Posterior vena cava (tissue), 2 donors: ENCODE measurements at regions not wholly inside any gene's neighbourhood (a gene's known extent, or its start where the extent isn't known, plus 50 kb on each side); places are given as distances from the start of the nearest gene placed in this dataset.
"Not testable (repeated sequence)": the region's sequence is repeated elsewhere in the genome, so short reads cannot be mapped to it uniquely, and the experiment has no call there.

Experiments
- DNase-seq: peaks from one replicate; pipeline ENCODE4 v3.0.0-alpha.2; 2020; ENCODE audit warnings: low spot score
- intact Hi-C, 2 donors: fragments of 100-400 bp; cut with DNase I; formaldehyde crosslinking; loops; one replicate each; pipeline versions ENCODE4 v1.14.1 to v1.14.2; 2022 to 2023
- donor health status: DM: yes; HTN: yes; CAD: no.
- donor health status: DM: yes; HTN: yes; CAD: no.

DNA sequence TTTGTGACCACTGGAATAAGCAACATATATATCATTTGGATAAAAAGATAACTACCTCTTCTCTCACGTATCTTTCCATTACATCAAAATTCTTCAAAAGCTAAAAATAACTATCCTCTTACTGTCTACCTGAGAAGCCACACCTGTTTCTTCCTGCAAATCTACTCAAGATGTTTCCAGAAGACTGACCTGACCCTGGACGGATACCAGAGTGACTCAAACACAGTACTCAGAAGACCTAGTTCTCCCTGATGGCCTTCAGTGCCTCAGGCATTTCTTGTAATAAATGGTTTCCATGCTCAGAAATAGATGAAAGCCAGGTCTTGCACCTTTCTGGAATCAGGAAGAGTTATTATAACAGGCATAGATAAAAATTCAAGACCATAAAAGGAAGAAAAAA is 245.9 kb upstream of the PIK3R1 start:
- no peak for DNase-seq
- intact Hi-C loops, result no loop called here

DNA sequence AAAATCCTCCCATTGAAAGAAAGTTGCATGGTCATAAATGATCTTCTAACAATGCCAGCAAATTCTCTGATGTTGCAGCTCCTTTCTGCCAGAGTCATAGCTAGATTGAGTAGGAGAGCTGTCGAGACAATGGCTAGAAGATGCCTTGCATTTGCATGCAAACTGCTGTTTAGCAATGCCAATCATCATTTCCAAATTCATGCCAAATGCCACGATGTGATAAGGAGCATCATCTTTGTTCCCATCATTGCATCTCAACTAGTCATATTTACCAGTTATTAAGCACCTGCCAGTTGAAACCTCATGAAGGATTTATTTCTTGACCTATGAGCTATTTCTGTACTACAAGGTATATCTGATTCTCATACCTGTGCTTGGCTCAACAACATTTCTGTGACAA is 246.4 kb upstream of the PIK3R1 start:
- intact Hi-C loops, result no loop called here
- no peak for DNase-seq

GRCh38 chr5:67966712-67967111 is 248.8 kb upstream of the PIK3R1 start:
- intact Hi-C loops, result no loop called here
- no peak for DNase-seq

DNA sequence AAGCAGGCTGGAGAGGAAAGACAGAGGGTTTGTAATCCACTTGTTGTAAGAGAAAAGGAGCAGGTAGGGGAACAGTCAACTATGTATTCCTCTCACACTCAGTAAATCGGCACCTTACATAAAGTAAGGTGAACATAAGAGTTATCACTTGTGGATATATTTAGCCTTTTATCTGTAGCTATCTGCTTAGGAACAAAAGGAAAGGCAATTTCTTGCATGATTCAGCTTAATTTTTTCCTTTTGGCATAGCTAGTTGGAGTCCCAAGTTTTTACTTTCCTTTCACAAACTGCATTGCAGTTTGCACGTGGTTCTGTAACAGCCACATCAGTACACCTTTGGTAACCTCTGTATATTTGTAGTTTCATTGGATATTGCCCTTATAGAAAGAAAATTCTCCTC is 250.9 kb upstream of the PIK3R1 start:
- DNase-seq, result no peak
- intact Hi-C loops, result no loop called here

DNA sequence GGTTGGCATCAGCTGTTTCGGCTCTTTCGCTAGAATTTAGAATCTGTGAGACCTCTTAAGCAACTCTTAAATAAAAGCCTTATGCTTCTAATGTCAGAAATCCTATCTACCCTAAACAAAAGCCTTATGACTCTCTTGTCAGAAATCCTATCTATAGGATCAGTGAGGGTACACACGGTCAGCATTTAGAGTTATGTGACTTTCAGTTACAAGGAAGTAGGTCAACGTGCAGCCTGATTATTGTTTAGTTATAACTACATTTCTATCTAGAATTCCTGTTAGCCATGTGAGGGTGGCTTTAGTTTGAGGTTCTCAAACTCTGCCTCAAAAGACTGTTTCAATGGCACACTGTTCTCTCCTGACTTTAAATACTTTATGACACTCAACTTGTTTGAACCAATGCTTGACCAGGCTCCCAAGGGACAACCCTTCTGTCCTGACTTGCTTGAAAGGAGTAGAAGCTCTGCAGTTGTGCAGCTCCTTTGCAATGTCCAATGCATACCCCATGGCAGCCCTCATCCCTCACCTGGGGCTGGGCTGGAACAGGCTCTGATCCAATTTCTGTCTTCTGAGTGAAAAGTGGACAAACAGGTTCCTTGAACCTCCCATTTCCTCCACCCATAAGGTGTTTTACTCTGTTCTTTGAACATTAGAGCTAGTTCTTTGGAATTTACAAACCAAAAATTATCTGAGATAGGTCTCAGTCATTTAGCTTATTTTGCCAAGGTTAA is 251.6 kb upstream of the PIK3R1 start:
- DNase-seq, result no peak
- intact Hi-C loops, result loop anchor here in 1 of 2 donors (1.0 kb wide), 1 partner anchor 9 kb away; no protein-coding TSS in a partner anchor

- no peak for DNase-seq
- intact Hi-C loops, result no loop called here
These were observed 254.6 kb upstream of the PIK3R1 start for GRCh38 chr5:67960939-67961338.

GRCh38 chr5:67957374-67957773 is 258.2 kb upstream of the PIK3R1 start:
- intact Hi-C loops, result no loop called here
- no peak for DNase-seq

DNA sequence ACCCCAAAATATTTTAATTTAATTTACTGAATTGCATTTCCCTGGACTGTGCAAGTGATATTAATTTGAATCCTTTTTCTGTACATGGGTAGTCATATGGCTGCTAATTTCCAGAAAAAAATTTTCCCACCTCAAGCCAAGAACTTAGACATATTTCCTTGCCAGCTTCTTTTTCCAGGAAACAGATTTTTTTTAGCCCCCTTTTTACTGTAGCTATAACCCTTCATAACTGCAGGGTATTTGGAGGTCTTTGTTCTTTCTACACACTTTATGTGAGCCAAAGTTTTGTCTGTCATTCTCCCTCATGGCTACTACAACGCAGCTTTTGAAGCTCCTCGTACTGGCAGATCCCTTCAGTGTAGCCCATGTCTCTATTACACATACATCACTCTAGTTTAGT is 261.2 kb upstream of the PIK3R1 start:
- intact Hi-C loops, result no loop called here
- no peak for DNase-seq

- intact Hi-C loops, result no loop called here
These were observed 273.1 kb upstream of the PIK3R1 start for GRCh38 chr5:67942421-67942820.

DNA sequence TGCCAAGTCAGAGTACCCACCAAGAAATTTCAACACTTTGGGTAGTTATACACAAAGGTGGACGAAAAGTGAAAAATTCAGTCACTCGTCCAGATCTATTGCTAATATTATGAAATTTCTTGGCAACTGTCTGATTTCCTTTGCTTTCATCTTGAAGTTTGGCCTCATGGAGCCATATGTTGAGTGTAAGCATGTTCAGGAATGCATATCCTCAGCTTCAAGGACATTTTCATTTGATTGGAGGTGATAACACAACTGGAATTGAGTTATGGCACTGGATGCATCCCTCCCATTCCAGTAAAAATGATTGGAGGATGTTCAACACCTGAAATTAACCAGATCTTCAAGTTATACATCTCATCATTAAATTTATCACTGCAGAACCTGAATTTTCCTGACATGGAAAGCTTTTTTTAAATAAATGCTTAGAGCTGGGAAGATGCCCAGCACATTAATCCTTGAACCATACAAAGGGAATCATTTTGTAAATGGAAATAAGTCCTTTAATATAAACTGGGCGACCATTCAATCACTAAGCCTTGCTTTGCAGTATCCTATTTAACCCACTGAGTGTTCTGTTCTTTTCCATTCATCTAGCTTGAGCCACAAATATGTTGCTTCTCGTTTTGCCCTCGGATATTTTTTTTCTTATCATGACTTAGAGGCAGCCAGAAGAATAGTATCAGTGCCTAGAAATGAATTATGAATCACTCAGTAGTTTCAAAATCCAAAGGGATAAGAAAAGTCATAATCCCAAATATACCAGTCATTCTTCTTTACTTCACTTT is 273.7 kb upstream of the PIK3R1 start:
- intact Hi-C loops, result no loop called here
- DNase-seq, result no peak

More at GRCh38 chr5:67942421-67942820, 273.1 kb upstream of the PIK3R1 start:
- no peak for DNase-seq

DNA sequence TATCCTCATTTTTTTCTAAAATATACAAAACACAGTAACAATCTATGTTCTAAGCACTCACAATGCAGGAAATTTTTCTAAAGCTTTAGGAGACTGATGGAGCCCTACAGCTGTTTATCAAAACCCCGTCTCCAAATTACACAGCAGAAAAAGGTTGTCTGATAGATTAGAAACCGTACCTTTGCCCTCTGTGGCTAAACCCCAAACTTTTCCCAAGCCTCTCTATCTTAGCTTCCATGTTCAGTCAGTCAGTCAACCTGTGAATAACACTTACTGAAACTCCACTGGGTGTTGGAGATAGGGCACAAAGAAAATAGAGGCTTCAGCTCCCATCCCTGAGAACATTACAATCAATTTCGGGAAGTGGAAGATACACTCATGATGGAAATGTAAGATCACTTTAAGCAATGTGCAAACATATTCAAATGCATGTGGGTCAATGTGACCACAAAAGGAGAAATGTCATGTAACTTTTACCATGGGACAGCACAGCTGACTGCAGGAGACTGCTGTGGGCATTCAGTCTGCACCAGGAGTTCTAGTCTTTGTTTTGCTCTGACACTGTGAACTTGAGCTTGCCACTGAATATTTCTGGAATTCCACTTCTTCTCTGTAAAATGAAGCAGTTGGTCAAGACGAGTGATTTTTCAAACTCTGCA is 279.5 kb upstream of the PIK3R1 start:
- intact Hi-C loops, result no loop called here
- no peak for DNase-seq

GRCh38 chr5:67934976-67935375 is 280.6 kb upstream of the PIK3R1 start:
- no peak for DNase-seq
- intact Hi-C loops, result no loop called here

- intact Hi-C loops, result no loop called here
- no peak for DNase-seq
These were observed 290.0 kb upstream of the PIK3R1 start for GRCh38 chr5:67925511-67925910.

DNA sequence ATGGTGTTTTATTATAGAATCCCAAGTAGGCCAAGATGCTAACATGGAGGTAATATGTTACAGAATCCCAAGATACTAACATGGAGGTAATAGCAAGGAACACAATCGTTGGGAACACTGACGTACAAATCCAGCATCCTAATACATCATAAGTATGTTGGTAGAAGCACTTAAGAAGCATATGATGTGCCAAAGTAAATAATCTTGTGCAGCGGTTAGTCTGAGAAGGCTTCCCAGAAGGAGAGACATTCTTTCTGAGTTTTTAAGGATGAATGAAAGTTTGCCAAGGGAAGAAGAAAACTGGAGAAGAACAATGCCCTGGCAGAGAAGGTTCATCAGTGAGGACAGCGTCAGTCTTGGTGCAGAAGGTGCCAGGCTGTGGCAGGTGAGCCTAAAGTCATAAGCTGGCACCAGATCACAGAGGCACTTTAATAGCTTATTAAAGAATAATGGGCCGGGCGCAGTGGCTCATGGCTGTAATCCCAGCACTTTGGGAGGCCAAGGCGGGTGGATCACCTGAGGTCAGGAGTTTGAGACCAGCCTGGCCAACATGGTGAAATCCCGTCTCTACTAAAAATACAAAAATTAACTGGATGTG is 294.5 kb upstream of the PIK3R1 start:
- intact Hi-C loops, result no loop called here
- no peak for DNase-seq

DNA sequence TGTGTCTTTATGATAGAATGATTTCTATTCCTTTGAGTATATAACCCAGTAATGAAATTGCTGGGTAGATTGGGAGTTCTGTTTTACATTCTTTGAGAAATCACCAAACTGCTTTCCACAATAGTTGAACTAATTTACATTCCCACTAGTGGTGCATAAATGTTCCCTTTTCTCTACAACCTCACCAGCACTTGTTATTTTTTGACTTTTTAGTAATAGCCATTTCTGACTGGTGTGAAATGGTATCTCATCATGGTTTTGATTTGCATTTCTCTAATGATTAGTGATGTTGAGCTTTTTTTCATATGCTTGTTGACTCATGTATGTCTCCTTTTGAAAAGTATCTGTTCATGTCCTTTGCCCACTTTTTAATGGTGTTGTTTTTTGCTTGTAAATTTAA is 296.0 kb upstream of the PIK3R1 start:
- DNase-seq, intact Hi-C loops: not testable (repeated sequence)

DNA sequence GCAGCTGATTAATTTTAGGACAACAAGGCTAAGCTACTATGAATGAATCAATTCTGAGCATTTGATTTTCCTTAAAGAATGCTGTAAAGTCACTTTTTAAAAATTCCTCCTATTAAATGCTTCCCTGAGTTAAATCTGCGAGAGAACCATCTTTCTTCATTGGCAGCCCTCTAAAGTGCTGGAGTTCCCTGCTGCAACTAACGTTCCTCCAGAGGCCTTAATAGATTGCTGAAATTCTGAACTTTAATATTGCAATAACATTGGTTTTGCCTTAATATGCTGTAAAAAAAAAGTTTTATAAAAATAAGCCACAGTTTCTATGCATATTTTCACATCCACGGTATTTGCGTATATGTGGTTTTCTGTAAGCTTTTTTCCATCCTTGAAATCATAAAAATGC is 298.0 kb upstream of the PIK3R1 start:
- intact Hi-C loops, result no loop called here
- no peak for DNase-seq

DNA sequence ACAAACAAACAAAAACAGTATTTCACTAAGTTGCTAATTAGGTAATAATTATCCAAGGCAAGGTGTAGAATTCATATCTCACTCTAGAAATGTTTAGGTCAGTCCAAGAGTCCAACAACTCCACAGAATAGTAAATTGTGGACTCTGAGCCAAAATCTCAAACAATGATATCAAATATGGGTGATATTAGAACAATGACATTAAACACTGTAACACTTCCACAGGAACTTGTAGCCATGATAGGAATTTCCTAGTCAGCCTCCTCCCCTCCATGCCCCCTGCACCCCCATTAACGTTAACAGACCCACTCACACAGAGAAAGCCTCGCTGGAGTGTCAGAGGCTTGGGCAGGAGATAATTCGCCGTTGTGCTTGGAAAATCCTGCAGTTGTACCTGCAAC is 305.0 kb upstream of the PIK3R1 start:
- no peak for DNase-seq
- intact Hi-C loops, result no loop called here

- intact Hi-C loops, result loop anchor here in 1 of 2 donors (2.0 kb wide), 1 partner anchor 339 kb away; no protein-coding TSS in a partner anchor
- DNase-seq, result no peak
These were observed 307.3 kb upstream of the PIK3R1 start for GRCh38 chr5:67908126-67908765.

- intact Hi-C loops, result no loop called here
- DNase-seq, result no peak
These were observed 311.2 kb upstream of the PIK3R1 start for GRCh38 chr5:67904366-67904765.
